ENCODE measurements at regions not wholly inside any gene's neighbourhood (a gene's known extent, or its start where the extent isn't known, plus 50 kb on each side); places are given as distances from the start of the nearest gene placed in this dataset.

DNA sequence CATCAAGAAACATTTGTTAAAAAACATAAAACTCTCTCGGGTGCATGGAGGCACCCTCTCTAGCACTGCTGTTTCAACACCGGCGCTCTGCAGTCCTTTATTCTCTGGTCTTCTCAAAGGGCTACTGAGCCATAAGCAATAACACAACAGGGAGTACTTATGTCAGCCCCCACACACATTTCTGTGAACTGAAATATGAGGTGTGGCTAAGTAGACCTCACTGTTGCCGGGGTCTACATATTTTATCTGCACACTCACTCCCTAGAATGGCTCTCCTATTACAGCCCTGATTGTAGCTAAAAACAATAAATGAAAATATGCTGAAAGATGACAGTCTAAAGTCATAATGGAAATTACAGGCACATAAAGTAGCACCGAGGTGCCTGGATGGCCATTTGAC lies 235.1 kb downstream of the GRB14 start:
- TF ChIP-seq, protein P1, sequence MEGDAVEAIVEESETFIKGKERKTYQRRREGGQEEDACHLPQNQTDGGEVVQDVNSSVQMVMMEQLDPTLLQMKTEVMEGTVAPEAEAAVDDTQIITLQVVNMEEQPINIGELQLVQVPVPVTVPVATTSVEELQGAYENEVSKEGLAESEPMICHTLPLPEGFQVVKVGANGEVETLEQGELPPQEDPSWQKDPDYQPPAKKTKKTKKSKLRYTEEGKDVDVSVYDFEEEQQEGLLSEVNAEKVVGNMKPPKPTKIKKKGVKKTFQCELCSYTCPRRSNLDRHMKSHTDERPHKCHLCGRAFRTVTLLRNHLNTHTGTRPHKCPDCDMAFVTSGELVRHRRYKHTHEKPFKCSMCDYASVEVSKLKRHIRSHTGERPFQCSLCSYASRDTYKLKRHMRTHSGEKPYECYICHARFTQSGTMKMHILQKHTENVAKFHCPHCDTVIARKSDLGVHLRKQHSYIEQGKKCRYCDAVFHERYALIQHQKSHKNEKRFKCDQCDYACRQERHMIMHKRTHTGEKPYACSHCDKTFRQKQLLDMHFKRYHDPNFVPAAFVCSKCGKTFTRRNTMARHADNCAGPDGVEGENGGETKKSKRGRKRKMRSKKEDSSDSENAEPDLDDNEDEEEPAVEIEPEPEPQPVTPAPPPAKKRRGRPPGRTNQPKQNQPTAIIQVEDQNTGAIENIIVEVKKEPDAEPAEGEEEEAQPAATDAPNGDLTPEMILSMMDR (IDR thresholded peaks at IDR 0.05), result no peak
- TF ChIP-seq POLR2A (IDR thresholded peaks at IDR 0.05), result no peak
- no peak overlapping the region for H3K4me3 ChIP-seq
- H3K4me1 ChIP-seq, result no peaks in the 10 kb centered on the region
- no peaks in the 10 kb centered on the region for H3K9me3 ChIP-seq
- DNase-seq, result no peak
- H3K27ac ChIP-seq, result no peak overlapping the region
- H3K27me3 ChIP-seq, result no peaks in the 10 kb centered on the region
- H3K36me3 ChIP-seq, result no peaks in the 10 kb centered on the region

DNA sequence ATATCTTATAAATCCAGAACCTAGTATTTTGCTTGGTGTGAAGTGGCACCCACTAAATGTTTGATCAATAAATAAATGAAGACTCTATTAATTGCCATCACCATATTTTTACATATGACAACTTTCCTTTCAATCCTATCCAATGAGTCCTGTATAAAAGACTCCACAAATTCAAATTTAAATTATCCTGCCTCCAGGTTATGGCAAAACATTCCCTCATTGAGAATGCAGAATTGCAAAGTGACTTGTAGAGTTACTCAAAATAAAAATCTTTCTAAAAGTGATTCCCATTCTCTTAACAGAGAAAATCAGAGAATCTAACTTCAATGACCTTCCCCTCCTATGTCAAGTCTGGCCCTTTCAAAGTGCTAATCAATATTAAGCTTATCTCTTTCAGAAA lies 236.8 kb downstream of the GRB14 start:
- Histone ChIP-seq H3K4me1 (no peaks in the 10 kb centered on the region), H3K4me3 (no peak overlapping the region), H3K9me3 (no peaks in the 10 kb centered on the region), H3K36me3 (no peaks in the 10 kb centered on the region), H3K27ac (no peak overlapping the region), H3K27me3 (no peaks in the 10 kb centered on the region)
- TF ChIP-seq, protein P1 (IDR thresholded peaks at IDR 0.05), result no peak
- TF ChIP-seq POLR2A (IDR thresholded peaks at IDR 0.05), result no peak
- no peak for DNase-seq

- no peaks in the 10 kb centered on the region for H3K27me3 ChIP-seq
- no peak overlapping the region for H3K27ac ChIP-seq
- no peak overlapping the region for H3K4me3 ChIP-seq
- no peak for DNase-seq
- no peaks in the 10 kb centered on the region for H3K36me3 ChIP-seq
- H3K9me3 ChIP-seq, result no peaks in the 10 kb centered on the region
- TF ChIP-seq, protein P1 (IDR thresholded peaks at IDR 0.05), result no peak
- TF ChIP-seq POLR2A (IDR thresholded peaks at IDR 0.05), result no peak
- no peaks in the 10 kb centered on the region for H3K4me1 ChIP-seq
Measured at GRCh38 chr2:164371916-164372315, 249.4 kb downstream of the GRB14 start.

GRCh38 chr2:164369366-164369765 lies 251.9 kb downstream of the GRB14 start:
- Histone ChIP-seq H3K9me3 (no peaks in the 10 kb centered on the region), H3K27ac (no peak overlapping the region), H3K4me3 (no peak overlapping the region), H3K36me3 (no peaks in the 10 kb centered on the region), H3K4me1 (no peaks in the 10 kb centered on the region), H3K27me3 (no peaks in the 10 kb centered on the region)
- no peak for TF ChIP-seq POLR2A (IDR thresholded peaks at IDR 0.05)
- TF ChIP-seq, protein P1 (IDR thresholded peaks at IDR 0.05), result no peak
- no peak for DNase-seq

- no peak for DNase-seq
- Histone ChIP-seq H3K9me3 (no peaks in the 10 kb centered on the region), H3K4me1 (no peaks in the 10 kb centered on the region), H3K36me3 (no peaks in the 10 kb centered on the region), H3K27ac (no peak overlapping the region), H3K27me3 (no peaks in the 10 kb centered on the region), H3K4me3 (no peak overlapping the region)
- TF ChIP-seq POLR2A (IDR thresholded peaks at IDR 0.05), result no peak
- TF ChIP-seq, protein P1 (IDR thresholded peaks at IDR 0.05), result no peak
Measured at GRCh38 chr2:164368896-164369295, 252.4 kb downstream of the GRB14 start.

DNA sequence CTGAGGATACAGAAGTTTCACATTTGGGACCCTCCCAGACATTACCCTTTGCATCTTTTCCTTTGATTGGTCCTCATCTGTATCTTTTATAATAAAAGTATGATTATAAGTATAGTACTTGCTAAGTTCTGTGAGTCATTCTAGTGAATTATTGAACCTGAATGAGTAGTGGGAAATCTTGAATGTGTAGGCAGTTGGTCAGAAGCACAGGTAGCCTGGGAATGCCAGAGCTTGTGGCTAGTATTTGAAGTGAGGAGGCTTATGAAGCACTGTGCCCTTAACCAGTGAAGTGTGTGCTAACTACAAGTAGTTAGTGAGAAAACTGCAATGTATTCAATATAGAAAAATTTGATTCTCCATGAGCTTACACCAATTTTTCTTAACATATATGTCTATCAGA lies 257.6 kb downstream of the GRB14 start:
- Histone ChIP-seq H3K27me3 (no peaks in the 10 kb centered on the region), H3K27ac (no peak overlapping the region), H3K36me3 (no peaks in the 10 kb centered on the region), H3K4me3 (no peak overlapping the region), H3K9me3 (no peaks in the 10 kb centered on the region), H3K4me1 (no peaks in the 10 kb centered on the region)
- no peak for DNase-seq
- TF ChIP-seq, protein P1 (IDR thresholded peaks at IDR 0.05), result no peak
- no peak for TF ChIP-seq POLR2A (IDR thresholded peaks at IDR 0.05)

Measured in Peyer's patch (tissue), 4 donors.